ENCODE measurements at regions not wholly inside any gene's neighbourhood (a gene's known extent, or its start where the extent isn't known, plus 50 kb on each side); places are given as distances from the start of the nearest gene placed in this dataset.

DNA sequence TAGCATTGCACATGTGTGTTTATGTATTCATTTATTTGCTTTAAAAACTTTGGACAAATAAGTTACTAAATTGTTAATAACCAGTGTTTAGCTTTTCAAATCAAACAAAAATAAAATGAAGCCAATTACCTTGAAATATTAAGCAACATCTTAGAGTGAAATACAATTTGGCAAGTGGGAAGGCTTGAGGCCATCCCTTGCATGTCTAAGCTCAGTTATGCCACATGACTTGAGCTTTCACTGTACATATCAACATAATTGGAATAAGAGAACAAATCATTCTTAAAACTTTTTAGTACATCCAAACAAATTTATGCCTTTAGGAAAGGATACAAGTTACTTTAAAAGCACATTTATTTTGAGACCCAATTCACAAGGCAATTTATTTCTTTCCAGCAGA lies 640.6 kb downstream of the SPRY1 start:
- TF ChIP-seq, protein P1, sequence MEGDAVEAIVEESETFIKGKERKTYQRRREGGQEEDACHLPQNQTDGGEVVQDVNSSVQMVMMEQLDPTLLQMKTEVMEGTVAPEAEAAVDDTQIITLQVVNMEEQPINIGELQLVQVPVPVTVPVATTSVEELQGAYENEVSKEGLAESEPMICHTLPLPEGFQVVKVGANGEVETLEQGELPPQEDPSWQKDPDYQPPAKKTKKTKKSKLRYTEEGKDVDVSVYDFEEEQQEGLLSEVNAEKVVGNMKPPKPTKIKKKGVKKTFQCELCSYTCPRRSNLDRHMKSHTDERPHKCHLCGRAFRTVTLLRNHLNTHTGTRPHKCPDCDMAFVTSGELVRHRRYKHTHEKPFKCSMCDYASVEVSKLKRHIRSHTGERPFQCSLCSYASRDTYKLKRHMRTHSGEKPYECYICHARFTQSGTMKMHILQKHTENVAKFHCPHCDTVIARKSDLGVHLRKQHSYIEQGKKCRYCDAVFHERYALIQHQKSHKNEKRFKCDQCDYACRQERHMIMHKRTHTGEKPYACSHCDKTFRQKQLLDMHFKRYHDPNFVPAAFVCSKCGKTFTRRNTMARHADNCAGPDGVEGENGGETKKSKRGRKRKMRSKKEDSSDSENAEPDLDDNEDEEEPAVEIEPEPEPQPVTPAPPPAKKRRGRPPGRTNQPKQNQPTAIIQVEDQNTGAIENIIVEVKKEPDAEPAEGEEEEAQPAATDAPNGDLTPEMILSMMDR (IDR thresholded peaks at IDR 0.05; ENCODE audit: low read length) = no peak
- TF ChIP-seq EZH2 (optimal IDR thresholded peaks at IDR 0.05; ENCODE audit: low read depth, low read length) = no peak

Measured in MM.1S (cell line).